Mesenchymal stem cell (in vitro differentiated cells and primary cell): ENCODE measurements at regions not wholly inside any gene's neighbourhood (a gene's known extent, or its start where the extent isn't known, plus 50 kb on each side); places are given as distances from the start of the nearest gene placed in this dataset.

Source experiments
- DNase-seq: peaks from one replicate; pipeline ENCODE4 v3.0.0-alpha.2; 2013
- H2AFZ ChIP-seq: one replicate; pipeline ENCODE4 v1.6.1; 2013; ENCODE audit warnings: low read depth, mild to moderate bottlenecking, control low read depth, inconsistent platforms, low read length, moderate library complexity
- H2AK5ac ChIP-seq: 2 replicates; pipeline ENCODE4 v1.6.1; 2013; ENCODE audit warnings: low read length, moderate library complexity, mild to moderate bottlenecking, inconsistent platforms; ENCODE audit not compliant: severe bottlenecking
- H2BK120ac ChIP-seq: one replicate; pipeline ENCODE4 v1.6.1; 2013; ENCODE audit warnings: low read depth, mild to moderate bottlenecking, inconsistent platforms, low read length, moderate library complexity
- H2BK12ac ChIP-seq, 2 experiments: one replicate each; pipeline ENCODE4 v1.6.1; 2013; ENCODE audit warnings: inconsistent platforms in 2 of 2, low read length in 2 of 2, mild to moderate bottlenecking in 2 of 2, moderate library complexity in 2 of 2, control low read depth in 1 of 2
- H2BK15ac ChIP-seq: one replicate; pipeline ENCODE4 v1.6.1; 2013; ENCODE audit warnings: mild to moderate bottlenecking, low read depth, inconsistent platforms; ENCODE audit not compliant: poor library complexity, severe bottlenecking
- H2BK5ac ChIP-seq: 2 replicates; pipeline ENCODE4 v1.6.1; 2013; ENCODE audit warnings: low read depth, mild to moderate bottlenecking, low read length, control low read depth, inconsistent platforms; ENCODE audit not compliant: poor library complexity, severe bottlenecking
- H3K14ac ChIP-seq, 2 experiments: one replicate each; pipeline ENCODE4 v1.6.1; 2013; ENCODE audit warnings: inconsistent platforms in 2 of 2, low read length in 2 of 2, control low read depth in 1 of 2, mild to moderate bottlenecking in 1 of 2, moderate library complexity in 1 of 2
- H3K18ac ChIP-seq, 2 experiments: one replicate each; pipeline ENCODE4 v1.6.1; 2013; ENCODE audit warnings: inconsistent platforms in 2 of 2, low read length in 2 of 2, control low read depth in 1 of 2, low read depth in 1 of 2, mild to moderate bottlenecking in 1 of 2
- H3K23ac ChIP-seq, 2 experiments: one replicate each; pipeline ENCODE4 v1.6.1; 2013; ENCODE audit warnings: inconsistent platforms in 2 of 2, low read length in 2 of 2, mild to moderate bottlenecking in 2 of 2, moderate library complexity in 2 of 2, control low read depth in 1 of 2
- H3K27ac ChIP-seq: 2 replicates; pipeline ENCODE4 v1.5.1; 2013; ENCODE audit warnings: mild to moderate bottlenecking, moderate library complexity, low read length, control low read depth, inconsistent platforms; ENCODE audit not compliant: poor library complexity, severe bottlenecking
- H3K27me3 ChIP-seq, 2 experiments: 2 replicates each; pipeline versions ENCODE4 v1.6.1 to v1.7.0; 2013; ENCODE audit warnings: low read length in 2 of 2, mild to moderate bottlenecking in 2 of 2, moderate library complexity in 2 of 2, control low read depth in 1 of 2, inconsistent platforms in 1 of 2; ENCODE audit not compliant: control insufficient read depth in 1 of 2, insufficient read depth in 1 of 2
- H3K36me3 ChIP-seq, 2 experiments: 2 replicates each; pipeline versions ENCODE4 v1.6.1 to v1.7.0; 2013; ENCODE audit warnings: low read length in 2 of 2, control low read depth in 1 of 2, inconsistent platforms in 1 of 2, low read depth in 1 of 2, mild to moderate bottlenecking in 1 of 2; ENCODE audit not compliant: insufficient read depth in 2 of 2, control insufficient read depth in 1 of 2
- H3K4ac ChIP-seq, 2 experiments: one replicate each; pipeline ENCODE4 v1.6.1; 2013; ENCODE audit warnings: inconsistent platforms in 2 of 2, low read length in 2 of 2, mild to moderate bottlenecking in 2 of 2, moderate library complexity in 2 of 2, control low read depth in 1 of 2, low read depth in 1 of 2
- H3K4me1 ChIP-seq: 2 replicates; pipeline ENCODE4 v1.6.1; 2013; ENCODE audit warnings: low read depth, low read length, control low read depth; ENCODE audit not compliant: control insufficient read depth, insufficient read depth
- H3K4me2 ChIP-seq: 2 replicates; pipeline ENCODE4 v1.6.1; 2013; ENCODE audit warnings: low read length, mild to moderate bottlenecking, inconsistent platforms; ENCODE audit not compliant: poor library complexity, severe bottlenecking
- H3K4me3 ChIP-seq, 2 experiments: 2 replicates each; pipeline versions ENCODE4 v1.5.1 to v1.7.0; 2013; ENCODE audit warnings: low read length in 2 of 2, mild to moderate bottlenecking in 2 of 2, control low read depth in 1 of 2, low read depth in 1 of 2; ENCODE audit not compliant: insufficient read depth in 1 of 2
- H3K79me1 ChIP-seq: replicated peaks from 2 replicates; pipeline ENCODE4 v1.6.1; 2013; ENCODE audit warnings: mild to moderate bottlenecking, control low read depth, low read length, inconsistent platforms; ENCODE audit not compliant: poor library complexity, severe bottlenecking
- H3K9ac ChIP-seq: 2 replicates; pipeline ENCODE4 v1.7.0; 2013; ENCODE audit warnings: mild to moderate bottlenecking, low read length, moderate library complexity
- H3K9me3 ChIP-seq: 2 replicates; pipeline ENCODE4 v1.7.0; 2013; ENCODE audit warnings: mild to moderate bottlenecking, low read length; ENCODE audit not compliant: control insufficient read depth
- H4K8ac ChIP-seq: one replicate; pipeline ENCODE4 v1.6.1; 2013; ENCODE audit warnings: inconsistent platforms, mild to moderate bottlenecking, low read length, moderate library complexity
- H4K91ac ChIP-seq: one replicate; pipeline ENCODE4 v1.6.1; 2013; ENCODE audit warnings: mild to moderate bottlenecking, low read length, inconsistent platforms
- WGBS: methylation state at CpG from one replicate; pipeline ENCODE4 v1.1.7; 2013; ENCODE audit warnings: mixed read lengths; 5-methylcytosine and 5-hydroxymethylcytosine counted together

DNA sequence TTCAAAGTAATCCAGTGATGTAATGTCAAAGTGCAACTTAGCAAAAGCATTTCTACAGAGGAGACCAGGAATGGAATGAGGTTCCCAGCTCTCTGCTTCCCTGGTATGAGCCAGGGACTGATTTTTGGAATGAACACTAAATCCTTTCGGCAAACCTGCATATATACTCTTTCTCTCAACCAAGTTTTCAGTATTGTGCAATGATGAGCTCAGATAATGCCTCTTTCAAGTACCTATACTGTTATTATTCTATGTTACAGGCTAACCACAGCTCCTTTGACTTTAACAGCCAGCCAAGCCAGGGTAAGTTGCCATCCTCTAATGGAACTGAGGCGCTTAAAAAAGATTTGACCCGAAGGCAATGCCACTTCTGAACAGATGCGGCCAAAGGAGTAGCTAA, 104.9 kb upstream of the FSCB start:
- Histone ChIP-seq H3K4me2 (no peak overlapping the region), H2BK5ac (no peak overlapping the region), H2BK120ac (no peak overlapping the region), H3K36me3 (no peaks in the 10 kb centered on the region), H2BK12ac (no peak overlapping the region), H3K79me1 (no peaks in the 10 kb centered on the region), H3K27ac (no peak overlapping the region), H3K18ac (no peak overlapping the region), H4K8ac (no peak overlapping the region), H3K4me3 (no peak overlapping the region), H3K9ac (no peak overlapping the region), H2BK15ac (no peak overlapping the region), H2AFZ (no peak overlapping the region), H2AK5ac (no peak overlapping the region), H3K4me1 (no peaks in the 10 kb centered on the region), H3K27me3 (no peaks in the 10 kb centered on the region), H3K23ac (no peak overlapping the region), H3K9me3 (no peaks in the 10 kb centered on the region), H3K4ac (no peak overlapping the region), H3K14ac (no peak overlapping the region), H4K91ac (no peak overlapping the region)
- DNase-seq, result no peak
- WGBS, result 91% methylated on average over 4 of the region's 4 CpGs

DNA sequence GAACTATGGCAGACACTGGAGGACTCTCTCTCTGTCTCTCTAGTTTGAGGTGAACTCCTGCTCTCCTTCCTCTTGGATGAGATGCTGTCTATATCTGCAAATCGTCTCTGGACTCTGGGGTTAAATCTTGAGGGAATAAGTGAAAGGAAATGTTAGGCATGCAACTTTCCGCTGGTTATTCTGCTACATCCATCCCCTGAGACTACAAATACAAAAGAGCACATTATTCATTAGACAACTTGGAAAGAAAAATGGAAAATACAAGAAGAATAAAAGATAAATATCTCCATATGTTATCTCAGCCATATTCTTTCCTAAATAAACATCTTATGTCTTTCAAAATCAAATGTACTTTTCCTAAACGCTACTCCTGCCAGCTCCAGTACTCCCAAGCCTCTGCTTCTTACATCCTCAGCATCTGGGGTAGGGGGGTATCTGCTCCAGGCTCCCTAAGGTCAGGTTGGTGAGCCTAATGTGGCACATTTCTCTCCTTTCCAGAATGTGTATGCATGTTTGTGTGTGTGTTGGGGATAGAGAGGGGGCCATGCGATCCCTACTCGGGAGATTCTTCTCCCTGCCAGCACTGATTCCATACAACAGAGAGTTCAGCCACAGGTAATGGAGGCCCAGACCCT, 102.9 kb upstream of the FSCB start:
- DNase-seq, result no peak
- Histone ChIP-seq H3K9me3 (no peaks in the 10 kb centered on the region), H3K4me3 (no peak overlapping the region), H3K4me1 (no peaks in the 10 kb centered on the region), H3K36me3 (no peaks in the 10 kb centered on the region), H3K27me3 (no peaks in the 10 kb centered on the region), H4K8ac (no peak overlapping the region), H3K4me2 (no peak overlapping the region), H2AFZ (no peak overlapping the region), H2BK12ac (no peak overlapping the region), H3K14ac (no peak overlapping the region), H3K18ac (no peak overlapping the region), H2BK120ac (no peak overlapping the region), H3K27ac (no peak overlapping the region), H3K23ac (no peak overlapping the region), H2BK5ac (no peak overlapping the region), H2AK5ac (no peak overlapping the region), H2BK15ac (no peak overlapping the region), H3K79me1 (no peaks in the 10 kb centered on the region), H3K9ac (no peak overlapping the region), H4K91ac (no peak overlapping the region), H3K4ac (no peak overlapping the region)
- 100% methylated on average over 1 of the region's 5 CpGs for WGBS

DNA sequence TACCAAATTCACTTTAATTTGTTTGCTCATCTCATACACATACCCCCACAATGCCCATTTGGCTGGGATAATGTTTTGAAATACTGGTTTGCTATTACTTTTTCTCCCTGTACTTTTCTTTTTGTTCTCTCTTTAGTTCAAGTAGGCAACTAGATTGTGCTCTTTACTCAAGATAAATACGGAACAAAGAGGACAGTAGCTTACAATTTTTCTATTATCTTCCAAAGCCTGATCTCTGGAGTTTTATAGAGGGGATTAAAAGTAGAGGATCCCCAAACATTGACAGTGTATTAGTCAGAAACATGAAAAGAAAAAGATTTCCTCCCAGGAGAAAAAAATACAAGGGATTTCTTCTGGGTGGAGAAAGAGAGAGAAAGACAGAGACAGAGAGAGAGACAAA, 102.1 kb upstream of the FSCB start:
- Histone ChIP-seq H2BK12ac (no peak overlapping the region), H3K23ac (no peak overlapping the region), H3K4ac (no peak overlapping the region), H3K4me1 (no peaks in the 10 kb centered on the region), H2BK15ac (no peak overlapping the region), H2AFZ (no peak overlapping the region), H2BK120ac (no peak overlapping the region), H3K18ac (no peak overlapping the region), H4K8ac (no peak overlapping the region), H2AK5ac (no peak overlapping the region), H3K27me3 (no peaks in the 10 kb centered on the region), H3K4me3 (no peak overlapping the region), H3K4me2 (no peak overlapping the region), H3K79me1 (no peaks in the 10 kb centered on the region), H3K9ac (no peak overlapping the region), H3K9me3 (no peaks in the 10 kb centered on the region), H3K36me3 (no peaks in the 10 kb centered on the region), H3K14ac (no peak overlapping the region), H3K27ac (no peak overlapping the region), H2BK5ac (no peak overlapping the region), H4K91ac (no peak overlapping the region)
- no peak for DNase-seq
- WGBS, result no CpG with 5 or more reads among the region's 1 CpG

DNA sequence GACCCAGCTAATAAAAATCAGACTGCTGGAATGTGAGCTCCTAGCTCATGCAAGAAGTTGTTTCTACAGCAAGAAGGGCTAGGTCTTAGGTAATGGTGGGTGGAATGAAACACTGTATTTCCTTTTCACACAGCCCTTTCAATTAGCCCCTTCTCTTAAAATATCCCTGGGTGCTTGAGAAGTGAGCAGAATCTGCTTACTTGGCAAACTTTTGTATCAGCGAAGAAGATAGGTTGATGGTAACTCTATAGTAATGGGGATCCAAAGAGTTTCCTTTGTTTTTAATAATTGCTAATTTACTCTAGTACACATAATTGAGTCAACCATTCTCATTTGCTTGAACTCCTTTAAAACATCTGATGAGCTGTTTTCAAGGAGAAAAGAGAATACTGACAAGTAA, 100.6 kb upstream of the FSCB start:
- H2BK120ac ChIP-seq, result no peak overlapping the region
- H2BK5ac ChIP-seq, result no peak overlapping the region
- no peaks in the 10 kb centered on the region for H3K27me3 ChIP-seq
- H2AFZ ChIP-seq, result no peak overlapping the region
- no peak overlapping the region for H3K4ac ChIP-seq
- H4K91ac ChIP-seq, result no peak overlapping the region
- no peaks in the 10 kb centered on the region for H3K36me3 ChIP-seq
- no peak overlapping the region for H2BK12ac ChIP-seq
- no peak overlapping the region for H2AK5ac ChIP-seq
- H3K14ac ChIP-seq, result no peak overlapping the region
- H3K4me3 ChIP-seq, result no peak overlapping the region
- no peak overlapping the region for H3K4me2 ChIP-seq
- no peaks in the 10 kb centered on the region for H3K79me1 ChIP-seq
- H3K18ac ChIP-seq, result no peak overlapping the region
- H3K23ac ChIP-seq, result no peak overlapping the region
- H3K9me3 ChIP-seq, result no peaks in the 10 kb centered on the region
- no peak for DNase-seq
- H3K9ac ChIP-seq, result no peak overlapping the region
- no peak overlapping the region for H2BK15ac ChIP-seq
- H4K8ac ChIP-seq, result no peak overlapping the region
- no peak overlapping the region for H3K27ac ChIP-seq
- no CpG with 5 or more reads among the region's 1 CpG for WGBS
- no peaks in the 10 kb centered on the region for H3K4me1 ChIP-seq
